ENCODE measurements at regions not wholly inside any gene's neighbourhood (a gene's known extent, or its start where the extent isn't known, plus 50 kb on each side); places are given as distances from the start of the nearest gene placed in this dataset.

DNA sequence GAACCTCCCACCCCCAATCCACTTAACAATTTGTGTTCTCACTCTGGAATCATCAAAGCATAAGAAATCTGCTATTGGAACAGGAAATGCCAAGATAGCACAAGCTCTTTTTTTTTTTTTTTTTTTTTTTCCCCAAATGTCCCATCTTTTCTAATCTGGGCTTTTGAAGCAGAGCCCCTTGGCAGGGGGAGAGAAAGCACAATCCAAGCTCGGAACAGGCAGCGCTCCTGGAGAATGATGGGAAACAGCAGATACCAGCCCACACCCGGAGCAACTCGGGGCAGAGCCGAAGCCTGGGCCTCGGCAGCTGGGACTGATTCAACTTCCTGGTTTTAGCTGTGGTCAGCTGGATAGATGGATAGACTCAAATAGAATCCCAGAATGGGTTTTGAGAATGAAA is 235.1 kb downstream of the QDPR start:
- TF ChIP-seq, protein P1, sequence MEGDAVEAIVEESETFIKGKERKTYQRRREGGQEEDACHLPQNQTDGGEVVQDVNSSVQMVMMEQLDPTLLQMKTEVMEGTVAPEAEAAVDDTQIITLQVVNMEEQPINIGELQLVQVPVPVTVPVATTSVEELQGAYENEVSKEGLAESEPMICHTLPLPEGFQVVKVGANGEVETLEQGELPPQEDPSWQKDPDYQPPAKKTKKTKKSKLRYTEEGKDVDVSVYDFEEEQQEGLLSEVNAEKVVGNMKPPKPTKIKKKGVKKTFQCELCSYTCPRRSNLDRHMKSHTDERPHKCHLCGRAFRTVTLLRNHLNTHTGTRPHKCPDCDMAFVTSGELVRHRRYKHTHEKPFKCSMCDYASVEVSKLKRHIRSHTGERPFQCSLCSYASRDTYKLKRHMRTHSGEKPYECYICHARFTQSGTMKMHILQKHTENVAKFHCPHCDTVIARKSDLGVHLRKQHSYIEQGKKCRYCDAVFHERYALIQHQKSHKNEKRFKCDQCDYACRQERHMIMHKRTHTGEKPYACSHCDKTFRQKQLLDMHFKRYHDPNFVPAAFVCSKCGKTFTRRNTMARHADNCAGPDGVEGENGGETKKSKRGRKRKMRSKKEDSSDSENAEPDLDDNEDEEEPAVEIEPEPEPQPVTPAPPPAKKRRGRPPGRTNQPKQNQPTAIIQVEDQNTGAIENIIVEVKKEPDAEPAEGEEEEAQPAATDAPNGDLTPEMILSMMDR (conservative IDR thresholded peaks at IDR 0.05): no peak
- no peak for TF ChIP-seq EZH2 (IDR thresholded peaks at IDR 0.05; ENCODE audit: low read depth)
